AML-193 (cell line): ENCODE measurements at regions not wholly inside any gene's neighbourhood (a gene's known extent, or its start where the extent isn't known, plus 50 kb on each side); places are given as distances from the start of the nearest gene placed in this dataset.
"Not testable (repeated sequence)": the region's sequence is repeated elsewhere in the genome, so short reads cannot be mapped to it uniquely, and the experiment has no call there.

ENCODE experiments used
- DNase-seq, 2 experiments: peaks; one replicate each; lab custom pipeline; 2025; lab: John Stamatoyannopoulos, UW

DNA sequence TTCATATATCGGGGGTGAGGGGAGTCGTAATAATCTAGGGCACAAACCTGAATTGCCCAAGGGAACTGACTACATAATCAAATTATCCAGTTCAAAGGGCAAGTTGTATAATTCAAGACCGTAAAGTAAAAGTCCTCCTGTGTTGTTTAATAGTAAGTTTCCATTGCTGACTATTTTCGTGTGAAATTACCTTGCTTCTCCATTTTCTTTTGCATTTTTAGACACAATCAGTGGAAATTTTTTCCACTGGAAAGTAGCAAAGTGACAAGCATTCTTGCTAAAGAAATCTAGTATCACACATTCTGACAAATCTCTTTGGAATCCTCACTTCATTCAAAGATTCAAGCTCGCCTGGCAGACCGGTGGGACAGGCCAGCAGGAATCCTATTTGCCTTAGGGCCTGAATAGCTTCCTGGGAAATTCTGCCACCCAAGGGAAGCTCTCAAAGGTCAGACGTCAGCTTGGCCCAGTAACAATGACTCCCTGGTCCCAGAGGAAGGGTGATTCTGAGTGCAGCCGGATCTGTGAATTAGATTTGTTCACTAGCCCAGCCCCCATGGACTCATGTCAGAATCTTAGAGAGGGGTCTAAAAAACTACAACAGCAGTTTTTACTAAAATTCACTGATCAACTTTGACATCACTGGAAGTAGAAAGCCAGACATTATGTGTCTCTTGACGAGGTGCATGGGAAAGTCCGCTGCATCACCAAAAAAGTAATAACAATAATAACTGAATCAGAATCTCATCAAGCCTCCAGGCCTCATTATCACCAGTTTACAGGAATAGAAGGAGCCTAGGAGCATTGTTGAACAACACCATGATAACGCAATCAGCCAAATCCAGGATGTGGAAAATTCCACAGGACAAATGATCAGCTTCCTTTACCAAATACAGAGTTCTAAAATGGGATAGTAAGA lies 161.0 kb downstream of the SKIDA1 start:
- no peak for DNase-seq

- DNase-seq: no peak
These were observed 161.8 kb downstream of the SKIDA1 start for GRCh38 chr10:21363731-21364104.

DNA sequence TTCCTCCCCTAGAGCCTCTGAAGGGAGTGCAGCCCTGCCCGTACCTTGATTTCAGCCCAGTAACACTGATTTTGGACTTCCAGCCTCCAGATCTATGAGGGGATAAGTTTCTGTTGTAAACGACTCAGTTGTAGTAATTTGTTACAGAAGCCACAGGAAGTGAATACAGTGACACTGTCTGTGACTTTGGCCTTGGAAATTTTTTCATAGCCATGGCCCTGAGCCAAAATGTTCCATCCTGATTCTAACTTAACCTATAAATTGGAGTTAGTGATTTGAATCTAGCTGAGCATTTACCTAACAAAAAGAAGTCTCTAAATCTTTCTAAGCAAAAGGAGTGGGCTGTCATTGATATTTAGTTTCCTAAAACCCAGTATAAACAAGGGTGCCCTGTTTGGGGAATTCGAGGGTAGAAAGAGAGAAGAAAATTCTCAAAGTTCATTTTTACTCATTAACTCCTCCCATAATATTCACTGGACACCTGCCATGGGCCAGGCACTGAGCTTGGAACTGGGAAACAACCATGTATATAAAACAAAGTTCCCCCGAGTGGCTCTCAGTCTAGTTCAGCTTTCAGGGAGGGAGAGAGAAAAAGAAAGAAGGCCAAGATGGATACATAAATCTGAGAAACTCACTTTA lies 162.3 kb downstream of the SKIDA1 start:
- DNase-seq: no peak

DNA sequence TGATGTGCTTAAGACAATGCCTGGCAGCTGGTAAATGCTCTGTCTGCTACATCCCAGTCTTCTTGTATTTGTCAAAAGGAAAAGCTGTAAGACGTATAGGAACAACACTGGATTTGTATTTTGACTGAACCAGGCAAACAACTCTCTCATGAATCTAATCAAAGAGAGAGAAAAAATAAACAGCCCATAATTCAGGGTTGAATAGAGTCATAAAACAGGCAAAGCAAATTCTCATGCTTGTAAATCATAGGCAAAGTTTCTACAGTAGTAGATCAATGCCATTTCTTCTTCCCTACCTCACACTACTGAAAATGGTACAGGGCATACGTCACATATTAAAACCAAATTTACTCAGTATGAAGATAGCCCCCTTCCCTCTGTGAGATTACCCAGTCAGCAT lies 166.3 kb downstream of the SKIDA1 start:
- no peak for DNase-seq

- no peak for DNase-seq
These were observed 169.9 kb downstream of the SKIDA1 start for GRCh38 chr10:21355591-21356011.

GRCh38 chr10:21352886-21353285 lies 172.6 kb downstream of the SKIDA1 start:
- DNase-seq: no peak

DNA sequence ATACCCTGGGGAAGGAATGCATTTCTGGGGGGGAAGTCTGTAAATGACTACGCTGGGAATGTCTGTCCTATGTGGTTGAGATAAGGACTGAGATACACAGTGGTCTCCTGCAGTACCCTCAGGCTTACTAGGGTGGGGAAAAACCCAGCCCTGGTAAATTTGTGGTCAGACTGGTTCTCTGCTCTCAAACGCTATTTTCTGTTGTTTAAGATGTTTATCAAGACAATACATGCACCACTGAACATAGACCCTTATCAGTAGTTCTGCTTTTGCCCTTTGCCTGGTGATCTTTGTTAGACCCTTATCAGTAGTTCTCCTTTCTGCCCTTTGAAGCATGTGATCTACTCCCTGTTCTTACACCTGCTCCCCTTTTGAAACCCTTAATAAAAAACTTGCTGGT lies 173.9 kb downstream of the SKIDA1 start:
- DNase-seq: not testable (repeated sequence)

DNA sequence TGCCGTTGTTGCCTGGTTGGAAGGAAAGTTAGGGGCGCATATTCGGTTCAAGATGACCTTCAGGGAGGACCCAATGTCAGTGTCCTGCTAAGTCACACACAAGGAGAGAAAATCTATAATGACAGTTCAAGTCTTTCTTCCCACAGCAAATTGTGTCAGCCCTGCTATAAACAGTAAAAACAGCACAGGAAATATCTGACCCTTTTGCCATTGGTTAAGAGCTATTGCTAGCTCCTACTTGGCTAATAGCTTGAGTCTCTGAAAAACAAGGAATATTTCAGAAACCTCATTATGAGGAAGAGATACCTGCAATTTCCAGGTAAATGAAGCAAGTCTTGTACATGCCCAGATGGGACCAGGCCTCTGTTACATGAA lies 175.6 kb downstream of the SKIDA1 start:
- DNase-seq: no peak

DNA sequence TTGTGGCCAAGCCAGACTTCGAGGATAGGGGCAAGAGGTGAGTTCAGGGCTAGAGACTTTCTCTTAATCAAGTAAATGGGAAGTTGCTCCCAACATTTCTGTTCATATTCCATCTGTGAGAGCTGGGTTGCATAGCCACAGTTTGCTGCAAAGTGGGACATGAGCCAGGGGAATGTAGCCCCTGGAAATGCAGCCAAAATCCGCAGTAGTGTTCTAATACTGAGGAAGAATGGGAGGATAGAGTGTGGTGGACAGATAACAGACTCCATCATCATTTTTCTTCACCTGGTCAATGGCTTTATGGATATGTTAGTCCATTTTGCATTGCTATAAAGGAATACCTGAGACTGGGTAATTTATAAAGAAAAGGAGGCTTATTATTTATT lies 177.7 kb downstream of the SKIDA1 start:
- DNase-seq: no peak

- DNase-seq: no peak
These were observed 178.3 kb downstream of the SKIDA1 start for GRCh38 chr10:21347043-21347784.

DNA sequence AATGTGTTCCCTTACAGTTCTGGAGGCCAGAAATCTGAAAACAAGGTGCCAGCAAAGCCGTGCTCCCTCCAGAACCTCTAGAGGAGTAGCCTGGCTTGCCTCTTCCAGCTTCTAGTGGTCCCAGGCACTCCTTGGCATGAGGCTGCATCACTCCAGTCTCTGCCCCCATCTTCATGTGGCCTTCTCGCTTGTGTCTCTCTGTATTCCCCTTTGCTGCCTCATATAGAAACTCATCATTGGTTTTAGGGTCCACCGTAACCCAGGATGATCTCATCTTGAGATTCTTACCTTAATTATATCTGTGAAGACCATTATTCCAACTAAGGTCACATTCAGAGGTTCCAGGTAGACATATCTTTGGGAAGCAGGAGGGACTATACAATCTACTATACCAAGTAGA lies 182.4 kb downstream of the SKIDA1 start:
- no peak for DNase-seq

DNA sequence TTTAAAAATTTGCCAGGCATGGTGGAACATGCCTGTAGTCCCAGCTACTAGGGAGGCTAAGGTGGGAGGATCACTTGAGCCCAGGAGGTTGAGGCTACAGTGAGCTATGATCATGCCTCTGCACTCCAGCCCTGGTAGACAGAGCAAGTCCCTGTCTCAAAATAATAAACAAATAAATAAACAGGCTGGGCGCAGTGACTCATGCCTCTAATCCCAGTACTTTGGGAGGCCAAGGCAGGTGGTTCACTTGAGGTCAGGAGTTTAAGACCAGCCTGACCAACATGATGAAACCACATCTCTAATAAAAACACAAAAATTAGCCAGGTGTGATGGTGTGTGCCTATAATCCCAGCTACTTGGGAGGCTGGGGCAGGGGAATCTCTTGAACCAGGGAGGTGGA lies 183.0 kb downstream of the SKIDA1 start:
- not testable (repeated sequence) for DNase-seq

GRCh38 chr10:21340331-21340730 lies 185.2 kb downstream of the SKIDA1 start:
- no peak for DNase-seq

GRCh38 chr10:21337171-21337792 lies 188.2 kb downstream of the SKIDA1 start:
- no peak for DNase-seq

DNA sequence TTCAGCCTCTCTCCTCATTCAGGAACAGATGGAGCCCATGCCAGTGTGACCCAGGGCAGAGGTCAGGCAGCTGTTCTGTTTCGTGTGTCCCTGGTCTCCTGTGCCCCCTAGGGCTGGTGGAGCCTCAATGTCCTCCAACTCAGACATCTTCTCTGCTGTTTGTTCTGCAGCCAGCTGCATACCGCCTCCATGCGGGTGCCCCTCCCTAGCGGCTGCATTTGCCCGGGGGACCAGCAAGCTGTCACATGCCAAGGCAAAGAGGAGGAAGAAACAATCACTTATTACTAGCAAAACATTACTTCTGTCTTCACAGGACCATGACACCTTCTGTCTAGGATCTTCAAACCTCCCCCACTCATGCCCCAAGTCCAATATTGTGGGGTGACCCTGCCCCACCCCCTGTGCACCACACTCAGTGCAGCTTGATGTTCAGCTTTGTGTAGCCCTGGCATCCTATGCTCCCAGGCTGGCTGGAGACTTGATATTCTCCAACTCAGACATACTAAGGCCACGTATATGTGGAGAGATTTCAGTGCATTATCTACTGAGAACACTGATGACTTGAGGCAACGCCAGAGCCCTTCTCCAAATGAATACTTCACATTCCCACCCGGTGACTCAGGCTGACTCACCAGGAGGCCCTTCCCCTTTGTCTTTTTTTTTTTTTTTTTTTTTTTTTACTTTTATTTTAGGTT lies 188.9 kb downstream of the SKIDA1 start:
- DNase-seq: no peak

- no peak for DNase-seq
These were observed 190.4 kb downstream of the SKIDA1 start for GRCh38 chr10:21334891-21335696.

DNA sequence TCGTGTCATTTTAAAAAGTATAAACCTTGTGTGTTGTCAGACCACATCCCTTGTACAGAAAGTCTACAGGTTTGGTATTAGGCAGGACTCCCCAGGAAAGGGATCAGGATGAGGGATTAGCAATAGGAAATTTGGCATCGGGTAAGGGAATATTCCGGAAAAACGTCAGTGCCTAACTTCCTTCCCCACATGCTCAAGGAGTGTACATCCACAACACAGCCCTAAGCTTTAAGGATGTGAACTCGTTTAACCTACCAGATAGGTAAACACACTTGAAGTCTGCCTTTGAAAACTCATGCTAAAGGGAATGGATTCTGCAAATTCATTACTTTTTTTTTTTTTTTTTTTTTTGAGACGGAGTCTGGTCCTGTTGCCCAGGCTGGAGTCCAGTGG lies 194.9 kb downstream of the SKIDA1 start:
- no peak for DNase-seq

GRCh38 chr10:21329995-21330627 lies 195.4 kb downstream of the SKIDA1 start:
- DNase-seq: no peak

DNA sequence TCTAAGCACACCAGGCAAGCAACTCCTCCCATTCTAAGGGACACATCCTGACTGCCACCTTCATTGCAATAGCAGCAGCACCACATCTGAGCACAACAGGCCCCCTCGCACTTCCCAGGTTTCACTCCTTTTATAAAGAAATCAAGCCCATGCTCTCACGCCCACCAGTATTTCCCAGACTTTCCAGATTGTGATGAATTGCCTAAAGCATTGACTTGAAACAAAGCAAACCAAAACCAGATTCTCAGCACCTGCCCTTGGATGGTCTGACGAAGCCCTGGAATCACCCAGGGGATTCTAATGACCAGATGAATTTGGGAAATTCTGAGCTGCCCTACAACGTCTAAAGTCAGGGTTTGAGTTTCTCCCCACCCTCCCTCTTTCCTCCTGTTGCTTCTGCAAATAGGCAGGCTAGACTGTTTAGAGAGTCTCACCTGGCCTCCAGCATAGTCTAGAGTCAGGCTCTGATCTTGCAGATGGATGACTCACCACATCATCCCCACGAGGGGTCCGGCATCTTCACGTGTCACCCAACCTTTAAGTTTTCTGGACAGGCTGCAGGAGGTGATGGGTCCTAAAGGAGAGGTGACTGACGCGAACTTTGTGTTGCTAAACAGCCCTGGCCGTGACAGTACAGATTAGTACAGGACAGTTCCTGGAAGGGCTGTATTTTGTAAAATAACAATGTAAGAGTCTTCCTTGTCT lies 198.0 kb downstream of the SKIDA1 start:
- DNase-seq: no peak
